ENCODE measurements at regions not wholly inside any gene's neighbourhood (a gene's known extent, or its start where the extent isn't known, plus 50 kb on each side); places are given as distances from the start of the nearest gene placed in this dataset.

- H3K4me3 Mint-ChIP-seq, result no peak overlapping the region
- no peaks in the 10 kb centered on the region for H3K9me3 Mint-ChIP-seq
- no peak overlapping the region for H3K27ac Mint-ChIP-seq
- H3K36me3 Mint-ChIP-seq, result no peaks in the 10 kb centered on the region
- H3K27me3 Mint-ChIP-seq, result peaks cover 9% of the 10 kb centered on the region
- H3K4me1 Mint-ChIP-seq, result no peaks in the 10 kb centered on the region
These were observed 733.5 kb upstream of the SGCG start for GRCh38 chr13:22447132-22447886.

- Mint-ChIP-seq H3K36me3 (no peaks in the 10 kb centered on the region), H3K4me1 (no peaks in the 10 kb centered on the region), H3K27ac (no peak overlapping the region), H3K27me3 (peaks cover 9% of the 10 kb centered on the region), H3K4me3 (no peak overlapping the region), H3K9me3 (no peaks in the 10 kb centered on the region)
These were observed 731.5 kb upstream of the SGCG start for GRCh38 chr13:22449251-22449650.

- Mint-ChIP-seq H3K4me1 (no peaks in the 10 kb centered on the region), H3K4me3 (no peak overlapping the region), H3K27ac (no peak overlapping the region), H3K36me3 (no peaks in the 10 kb centered on the region), H3K9me3 (no peaks in the 10 kb centered on the region), H3K27me3 (peaks cover 9% of the 10 kb centered on the region)
These were observed 729.4 kb upstream of the SGCG start for GRCh38 chr13:22451327-22451741.

GRCh38 chr13:22454586-22454985 is 726.2 kb upstream of the SGCG start:
- Mint-ChIP-seq H3K36me3 (no peaks in the 10 kb centered on the region), H3K9me3 (no peaks in the 10 kb centered on the region), H3K4me3 (no peak overlapping the region), H3K27me3 (no peaks in the 10 kb centered on the region), H3K27ac (no peak overlapping the region), H3K4me1 (no peaks in the 10 kb centered on the region)

GRCh38 chr13:22455036-22455435 is 725.7 kb upstream of the SGCG start:
- no peak overlapping the region for H3K4me3 Mint-ChIP-seq
- no peaks in the 10 kb centered on the region for H3K36me3 Mint-ChIP-seq
- no peaks in the 10 kb centered on the region for H3K4me1 Mint-ChIP-seq
- no peaks in the 10 kb centered on the region for H3K9me3 Mint-ChIP-seq
- H3K27me3 Mint-ChIP-seq, result no peaks in the 10 kb centered on the region
- H3K27ac Mint-ChIP-seq, result no peak overlapping the region

GRCh38 chr13:22461854-22462490 is 718.8 kb upstream of the SGCG start:
- H3K9me3 Mint-ChIP-seq, result no peaks in the 10 kb centered on the region
- H3K27ac Mint-ChIP-seq, result no peak overlapping the region
- H3K27me3 Mint-ChIP-seq, result no peaks in the 10 kb centered on the region
- no peaks in the 10 kb centered on the region for H3K4me1 Mint-ChIP-seq
- H3K36me3 Mint-ChIP-seq, result no peaks in the 10 kb centered on the region
- no peak overlapping the region for H3K4me3 Mint-ChIP-seq

GRCh38 chr13:22463089-22463488 is 717.7 kb upstream of the SGCG start:
- Mint-ChIP-seq H3K4me1 (no peaks in the 10 kb centered on the region), H3K27ac (no peak overlapping the region), H3K4me3 (no peak overlapping the region), H3K9me3 (no peaks in the 10 kb centered on the region), H3K36me3 (no peaks in the 10 kb centered on the region), H3K27me3 (no peaks in the 10 kb centered on the region)

GRCh38 chr13:22468045-22468444 is 712.7 kb upstream of the SGCG start:
- Mint-ChIP-seq H3K4me1 (no peaks in the 10 kb centered on the region), H3K4me3 (no peak overlapping the region), H3K27me3 (no peaks in the 10 kb centered on the region), H3K9me3 (no peaks in the 10 kb centered on the region), H3K36me3 (no peaks in the 10 kb centered on the region), H3K27ac (no peak overlapping the region)

GRCh38 chr13:22468824-22469223 is 712.0 kb upstream of the SGCG start:
- no peaks in the 10 kb centered on the region for H3K36me3 Mint-ChIP-seq
- H3K9me3 Mint-ChIP-seq, result no peaks in the 10 kb centered on the region
- H3K4me3 Mint-ChIP-seq, result no peak overlapping the region

GRCh38 chr13:22469452-22469851 is 711.3 kb upstream of the SGCG start:
- Mint-ChIP-seq H3K4me1 (no peaks in the 10 kb centered on the region), H3K27me3 (no peaks in the 10 kb centered on the region), H3K27ac (no peak overlapping the region), H3K9me3 (no peaks in the 10 kb centered on the region), H3K4me3 (no peak overlapping the region), H3K36me3 (no peaks in the 10 kb centered on the region)

More at GRCh38 chr13:22468824-22469223, 712.0 kb upstream of the SGCG start:
- no peaks in the 10 kb centered on the region for H3K27me3 Mint-ChIP-seq
- no peaks in the 10 kb centered on the region for H3K4me1 Mint-ChIP-seq
- no peak overlapping the region for H3K27ac Mint-ChIP-seq

GRCh38 chr13:22470075-22470474 is 710.7 kb upstream of the SGCG start:
- no peak overlapping the region for H3K27ac Mint-ChIP-seq
- H3K4me1 Mint-ChIP-seq, result no peaks in the 10 kb centered on the region
- H3K4me3 Mint-ChIP-seq, result no peak overlapping the region
- no peaks in the 10 kb centered on the region for H3K36me3 Mint-ChIP-seq
- no peaks in the 10 kb centered on the region for H3K9me3 Mint-ChIP-seq
- no peaks in the 10 kb centered on the region for H3K27me3 Mint-ChIP-seq

- H3K9me3 Mint-ChIP-seq, result peaks cover 11% of the 10 kb centered on the region
- no peaks in the 10 kb centered on the region for H3K36me3 Mint-ChIP-seq
- no peaks in the 10 kb centered on the region for H3K4me1 Mint-ChIP-seq
- H3K27ac Mint-ChIP-seq, result no peak overlapping the region
- no peak overlapping the region for H3K4me3 Mint-ChIP-seq
- peaks cover 3% of the 10 kb centered on the region for H3K27me3 Mint-ChIP-seq
These were observed 698.2 kb upstream of the SGCG start for GRCh38 chr13:22482496-22483000.

- Mint-ChIP-seq H3K4me1 (no peaks in the 10 kb centered on the region), H3K9me3 (peaks cover 11% of the 10 kb centered on the region), H3K27ac (no peak overlapping the region), H3K27me3 (peaks cover 3% of the 10 kb centered on the region), H3K36me3 (no peaks in the 10 kb centered on the region), H3K4me3 (no peak overlapping the region)
These were observed 697.5 kb upstream of the SGCG start for GRCh38 chr13:22483276-22483675.

GRCh38 chr13:22486490-22486889 is 694.3 kb upstream of the SGCG start:
- Mint-ChIP-seq H3K36me3 (no peaks in the 10 kb centered on the region), H3K9me3 (peaks cover 6% of the 10 kb centered on the region), H3K4me3 (no peak overlapping the region), H3K4me1 (no peaks in the 10 kb centered on the region), H3K27ac (no peak overlapping the region), H3K27me3 (no peaks in the 10 kb centered on the region)

GRCh38 chr13:22487932-22488331 is 692.8 kb upstream of the SGCG start:
- H3K36me3 Mint-ChIP-seq, result no peaks in the 10 kb centered on the region
- peaks cover 8% of the 10 kb centered on the region for H3K9me3 Mint-ChIP-seq
- H3K27ac Mint-ChIP-seq, result no peak overlapping the region
- no peaks in the 10 kb centered on the region for H3K4me1 Mint-ChIP-seq
- no peaks in the 10 kb centered on the region for H3K27me3 Mint-ChIP-seq
- no peak overlapping the region for H3K4me3 Mint-ChIP-seq

- no peaks in the 10 kb centered on the region for H3K4me1 Mint-ChIP-seq
- H3K4me3 Mint-ChIP-seq, result no peak overlapping the region
- H3K27ac Mint-ChIP-seq, result no peak overlapping the region
- H3K36me3 Mint-ChIP-seq, result no peaks in the 10 kb centered on the region
- H3K27me3 Mint-ChIP-seq, result peaks cover under 1% of the 10 kb centered on the region
- peaks cover 7% of the 10 kb centered on the region for H3K9me3 Mint-ChIP-seq
These were observed 691.0 kb upstream of the SGCG start for GRCh38 chr13:22489771-22490170.
